DND-41 (cell line): ENCODE measurements at regions not wholly inside any gene's neighbourhood (a gene's known extent, or its start where the extent isn't known, plus 50 kb on each side); places are given as distances from the start of the nearest gene placed in this dataset.

ENCODE experiments used
- ATAC-seq: fragments of 200-7000 bp; cut with Tn5 transposase; 3 replicates; pipeline ENCODE4 v1.9.1; 2021; ENCODE audit warnings: low read depth; ENCODE audit not compliant: insufficient read depth
- DNase-seq: peaks from one replicate; pipeline ENCODE4 v3.0.0-alpha.2; 2020
- H2AFZ ChIP-seq: 2 replicates; pipeline ENCODE4 v1.6.0; 2012; ENCODE audit warnings: low read depth, low read length
- H3K27ac ChIP-seq: 2 replicates; pipeline ENCODE4 v1.5.1; 2012; ENCODE audit warnings: low read length, inconsistent platforms
- H3K27me3 ChIP-seq: fragments of 200-600 bp; sonication (generic); 2 replicates; pipeline ENCODE4 v1.6.0; 2012; ENCODE audit warnings: low read length, mild to moderate bottlenecking, inconsistent platforms; ENCODE audit not compliant: insufficient read depth, poor library complexity
- H3K36me3 ChIP-seq: 2 replicates; pipeline ENCODE4 v1.5.1; 2012; ENCODE audit warnings: low read length, inconsistent platforms; ENCODE audit not compliant: insufficient read depth
- H3K4me1 ChIP-seq: 2 replicates; pipeline ENCODE4 v1.5.1; 2012; ENCODE audit warnings: mild to moderate bottlenecking, low read length; ENCODE audit not compliant: insufficient read depth
- H3K4me2 ChIP-seq: 2 replicates; pipeline ENCODE4 v1.6.0; 2012; ENCODE audit warnings: mild to moderate bottlenecking, moderate library complexity, low read length, inconsistent platforms; ENCODE audit not compliant: insufficient read depth
- H3K4me3 ChIP-seq, 2 experiments: fragments of 200-600 bp in 1 of 2; shearing (Covaris generic) in 1 of 2; 2 replicates each; pipeline ENCODE4 v1.5.1; 2012 to 2016; ENCODE audit warnings: inconsistent platforms in 2 of 2, low read length in 2 of 2, mild to moderate bottlenecking in 2 of 2, low read depth in 1 of 2, moderate library complexity in 1 of 2
- H3K79me2 ChIP-seq: 2 replicates; pipeline ENCODE4 v1.6.0; 2012; ENCODE audit warnings: low read length, inconsistent platforms; ENCODE audit not compliant: insufficient read depth
- H3K9ac ChIP-seq: 2 replicates; pipeline ENCODE4 v1.6.0; 2012; ENCODE audit warnings: low read depth, mild to moderate bottlenecking, inconsistent platforms, low read length, moderate library complexity
- H3K9me3 ChIP-seq: 2 replicates; pipeline ENCODE4 v1.5.1; 2012; ENCODE audit warnings: low read length, moderate library complexity, mild to moderate bottlenecking, inconsistent platforms; ENCODE audit not compliant: insufficient read depth, severe bottlenecking
- H4K20me1 ChIP-seq: 2 replicates; pipeline ENCODE4 v1.6.0; 2012; ENCODE audit warnings: low read length; ENCODE audit not compliant: insufficient read depth
- CTCF ChIP-seq: IDR thresholded peaks from 2 replicates; pipeline ENCODE4 v1.5.1; 2012; ENCODE audit warnings: borderline replicate concordance, low read length, moderate library complexity, mild to moderate bottlenecking; ENCODE audit not compliant: poor library complexity, severe bottlenecking; ENCODE audit errors: extremely low read depth
- EZH2 ChIP-seq: IDR thresholded peaks from 3 replicates; pipeline ENCODE4 v1.6.1; 2012; ENCODE audit warnings: borderline replicate concordance, low read depth, mild to moderate bottlenecking, moderate library complexity, low read length, inconsistent platforms; ENCODE audit not compliant: severe bottlenecking

DNA sequence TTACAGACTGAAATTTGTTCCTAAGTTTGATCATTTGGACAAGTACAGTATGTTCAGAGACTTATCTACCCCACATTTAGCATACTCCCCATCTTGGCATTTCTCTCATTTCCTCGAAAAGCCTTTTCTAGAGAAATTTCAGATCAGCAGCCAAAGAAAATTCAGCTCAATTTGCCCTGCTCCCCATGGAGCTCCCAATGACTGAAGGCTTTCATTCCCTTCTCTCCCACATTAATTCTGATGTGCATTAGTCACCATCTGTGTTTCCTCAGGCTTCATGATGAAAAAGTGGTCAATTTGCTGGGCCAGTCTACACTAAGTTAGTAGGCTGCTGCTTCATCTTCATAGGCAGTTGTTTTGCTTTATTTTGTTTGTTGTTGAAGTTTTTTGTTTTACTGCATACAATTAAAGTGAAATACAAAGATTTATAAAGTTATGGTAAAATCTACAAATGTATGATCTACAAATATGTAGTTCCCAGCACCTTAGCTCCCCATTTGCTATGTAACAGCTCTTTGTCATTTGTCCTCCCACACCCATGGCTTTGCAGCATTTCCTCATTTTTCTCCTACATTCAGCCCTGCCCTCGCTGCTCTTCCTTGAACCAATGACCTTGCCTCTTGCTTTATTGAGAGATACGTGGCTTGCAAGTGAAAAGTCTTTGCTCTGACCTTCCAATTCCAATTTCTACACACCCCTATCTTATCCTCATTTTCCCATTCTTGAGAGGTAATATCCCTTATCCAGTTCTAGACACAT is 193.9 kb downstream of the ANAPC10 start:
- DNase-seq = no peak
- no peaks in the 10 kb centered on the region for H3K4me1 ChIP-seq
- no peak overlapping the region for H3K9ac ChIP-seq
- no peaks in the 10 kb centered on the region for H3K36me3 ChIP-seq
- no peak overlapping the region for H3K4me3 ChIP-seq
- no peak for TF ChIP-seq EZH2
- H3K79me2 ChIP-seq = no peaks in the 10 kb centered on the region
- H3K9me3 ChIP-seq = no peaks in the 10 kb centered on the region
- ATAC-seq = no peak
- H3K27ac ChIP-seq = no peak overlapping the region
- H3K27me3 ChIP-seq = no peaks in the 10 kb centered on the region
- no peak overlapping the region for H2AFZ ChIP-seq
- H4K20me1 ChIP-seq = no peaks in the 10 kb centered on the region
- no peak overlapping the region for H3K4me2 ChIP-seq

DNA sequence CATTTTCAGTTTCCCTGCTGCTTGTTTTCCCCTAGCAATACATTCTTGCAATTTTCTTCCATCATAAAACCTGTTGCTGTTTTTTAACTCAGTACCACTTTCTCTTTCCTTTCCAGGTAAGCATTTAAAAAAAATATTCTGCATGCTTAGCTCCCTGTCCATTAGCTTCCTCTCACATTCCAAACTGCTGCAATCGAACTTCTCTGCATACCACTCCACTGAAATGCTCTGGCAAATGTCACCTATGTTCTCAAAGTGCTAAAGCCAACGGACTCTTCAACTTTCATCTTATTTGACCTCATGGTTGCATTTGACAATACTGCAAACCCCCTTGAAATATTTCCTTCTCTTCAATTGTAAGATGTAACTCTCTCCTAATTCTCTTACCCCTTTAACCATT is 192.7 kb downstream of the ANAPC10 start:
- no peaks in the 10 kb centered on the region for H3K79me2 ChIP-seq
- TF ChIP-seq EZH2 (no peak), CTCF (no peak)
- no peaks in the 10 kb centered on the region for H3K9me3 ChIP-seq

DNA sequence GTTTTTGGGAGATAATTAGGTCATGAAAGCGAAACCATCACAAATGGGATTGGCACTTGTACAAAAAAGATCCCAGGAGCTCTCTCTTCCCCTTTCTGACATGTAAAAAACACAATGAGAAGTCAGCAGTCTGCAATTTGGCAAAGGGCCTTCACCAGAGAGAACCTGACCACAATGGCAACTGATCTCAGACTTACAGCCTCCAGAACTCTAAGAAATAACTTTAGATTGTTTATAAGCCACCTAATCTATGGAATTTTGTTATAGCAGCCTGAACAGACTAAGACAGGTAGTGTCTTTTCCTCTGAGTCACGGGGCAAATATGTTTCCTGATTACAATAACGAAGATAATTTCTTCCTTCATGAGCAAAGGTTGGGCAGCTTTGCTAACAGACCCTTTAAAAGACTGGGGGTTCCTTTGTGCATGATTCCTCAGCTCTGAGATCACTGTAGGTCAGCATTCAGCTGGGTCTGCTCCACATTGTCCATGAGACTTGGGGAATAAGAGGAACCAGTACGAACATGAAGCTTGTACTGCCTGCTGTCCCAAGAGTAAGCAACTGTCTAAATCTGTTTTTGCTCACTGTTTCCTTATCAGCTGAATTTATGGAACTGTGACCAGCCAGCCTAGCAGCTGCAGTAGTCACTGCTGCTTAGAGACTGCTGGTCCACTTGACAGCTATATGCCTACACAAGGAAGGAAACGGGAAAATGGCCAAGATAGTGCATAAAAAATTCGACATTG is 191.6 kb downstream of the ANAPC10 start:
- H3K27me3 ChIP-seq = no peaks in the 10 kb centered on the region
- H3K4me3 ChIP-seq = no peak overlapping the region
- no peak overlapping the region for H3K9ac ChIP-seq
- no peaks in the 10 kb centered on the region for H3K79me2 ChIP-seq
- H3K4me1 ChIP-seq = no peaks in the 10 kb centered on the region
- TF ChIP-seq EZH2 (no peak), CTCF (no peak)
- DNase-seq (no peak), ATAC-seq (no peak)
- no peak overlapping the region for H2AFZ ChIP-seq
- no peaks in the 10 kb centered on the region for H4K20me1 ChIP-seq
- no peak overlapping the region for H3K4me2 ChIP-seq
- no peaks in the 10 kb centered on the region for H3K9me3 ChIP-seq
- no peak overlapping the region for H3K27ac ChIP-seq
- H3K36me3 ChIP-seq = no peaks in the 10 kb centered on the region

More for the DNA sequence above, 192.7 kb downstream of the ANAPC10 start:
- Histone ChIP-seq H3K27me3 (no peaks in the 10 kb centered on the region), H3K4me1 (no peaks in the 10 kb centered on the region), H3K36me3 (no peaks in the 10 kb centered on the region), H3K4me2 (no peak overlapping the region), H2AFZ (no peak overlapping the region), H3K4me3 (no peak overlapping the region), H4K20me1 (no peaks in the 10 kb centered on the region), H3K27ac (no peak overlapping the region), H3K9ac (no peak overlapping the region)
- DNase-seq (no peak), ATAC-seq (no peak)

- H3K79me2 ChIP-seq = no peaks in the 10 kb centered on the region
- no peak overlapping the region for H2AFZ ChIP-seq
- H3K27me3 ChIP-seq = no peaks in the 10 kb centered on the region
- no peak overlapping the region for H3K9ac ChIP-seq
- no peak for DNase-seq
- no peak overlapping the region for H3K4me3 ChIP-seq
- no peak for TF ChIP-seq CTCF
- no peak for TF ChIP-seq EZH2
- H4K20me1 ChIP-seq = no peaks in the 10 kb centered on the region
- no peaks in the 10 kb centered on the region for H3K4me1 ChIP-seq
- H3K27ac ChIP-seq = no peak overlapping the region
- no peaks in the 10 kb centered on the region for H3K36me3 ChIP-seq
- no peak for ATAC-seq
- no peaks in the 10 kb centered on the region for H3K9me3 ChIP-seq
- no peak overlapping the region for H3K4me2 ChIP-seq
Measured at GRCh38 chr4:144910723-144911122, 187.3 kb downstream of the ANAPC10 start.
